ENCODE measurements at regions not wholly inside any gene's neighbourhood (a gene's known extent, or its start where the extent isn't known, plus 50 kb on each side); places are given as distances from the start of the nearest gene placed in this dataset.

- H3K36me3 ChIP-seq = no peaks in the 10 kb centered on the region
- H3K9me3 ChIP-seq = no peaks in the 10 kb centered on the region
- TF ChIP-seq CTCF (IDR thresholded peaks at IDR 0.05) = no peak
- no peak overlapping the region for H3K27ac ChIP-seq
- peaks cover 0 to 3% of the 10 kb centered on the region in 2 donors for H3K4me1 ChIP-seq
- intact Hi-C loops (cut with DNase I) = no loop called here
- ATAC-seq (no peak), DNase-seq (no peak)
- H3K4me3 ChIP-seq = no peak overlapping the region
- H3K27me3 ChIP-seq = no peaks in the 10 kb centered on the region
Observed at GRCh38 chr12:76186131-76186906, 101.8 kb upstream of the NAP1L1 start.

GRCh38 chr12:76183459-76184186 lies 99.1 kb upstream of the NAP1L1 start:
- H3K27me3 ChIP-seq = no peaks in the 10 kb centered on the region
- no peaks in the 10 kb centered on the region for H3K9me3 ChIP-seq
- peaks cover 0 to 3% of the 10 kb centered on the region in 2 donors for H3K4me1 ChIP-seq
- no peak for TF ChIP-seq CTCF (IDR thresholded peaks at IDR 0.05)
- no peak overlapping the region for H3K4me3 ChIP-seq
- peak overlapping the region in 1 of 2 donors; percentile 11 for H3K27ac ChIP-seq
- ATAC-seq = peak; percentile 57
- no peaks in the 10 kb centered on the region for H3K36me3 ChIP-seq
- intact Hi-C loops (cut with DNase I) = no loop called here
- peak in 2 of 4 donors; percentile 16 to 36 for DNase-seq

- no peaks in the 10 kb centered on the region for H3K36me3 ChIP-seq
- H3K4me3 ChIP-seq = no peak overlapping the region
- intact Hi-C loops (cut with DNase I) = no loop called here
- H3K27ac ChIP-seq = no peak overlapping the region
- no peak for ATAC-seq
- H3K9me3 ChIP-seq = no peaks in the 10 kb centered on the region
- no peak for DNase-seq
- H3K27me3 ChIP-seq = no peaks in the 10 kb centered on the region
- peaks cover 0 to 3% of the 10 kb centered on the region in 2 donors for H3K4me1 ChIP-seq
- TF ChIP-seq CTCF (IDR thresholded peaks at IDR 0.05) = no peak
Observed at GRCh38 chr12:76180401-76181277, 96.2 kb upstream of the NAP1L1 start.

- intact Hi-C loops (cut with DNase I) = no loop called here
- Histone ChIP-seq H3K36me3 (no peaks in the 10 kb centered on the region), H3K4me1 (no peaks in the 10 kb centered on the region), H3K4me3 (no peak overlapping the region), H3K27ac (no peak overlapping the region), H3K27me3 (no peaks in the 10 kb centered on the region), H3K9me3 (no peaks in the 10 kb centered on the region)
- ATAC-seq (no peak), DNase-seq (no peak)
- TF ChIP-seq CTCF (IDR thresholded peaks at IDR 0.05) = no peak
Observed at GRCh38 chr12:76178452-76178851, 94.0 kb upstream of the NAP1L1 start.

Data from left lung (tissue), 4 donors.